RPMI7951 (cell line): ENCODE measurements at regions not wholly inside any gene's neighbourhood (a gene's known extent, or its start where the extent isn't known, plus 50 kb on each side); places are given as distances from the start of the nearest gene placed in this dataset.
"Not testable (repeated sequence)": the region's sequence is repeated elsewhere in the genome, so short reads cannot be mapped to it uniquely, and the experiment has no call there.

ENCODE experiments used
- DNase-seq: peaks from one replicate; pipeline ENCODE4 v3.0.0-alpha.2; 2012; ENCODE audit warnings: low read depth

GRCh38 chr18:51330148-51330547, 132.7 kb upstream of the MEX3C start:
- DNase-seq: no peak

- no peak for DNase-seq
These were observed 133.3 kb upstream of the MEX3C start for GRCh38 chr18:51330739-51331138.

GRCh38 chr18:51337406-51337805, 139.9 kb upstream of the MEX3C start:
- no peak for DNase-seq

- no peak for DNase-seq
These were observed 142.4 kb upstream of the MEX3C start for GRCh38 chr18:51339856-51340255.

- no peak for DNase-seq
These were observed 142.9 kb upstream of the MEX3C start for GRCh38 chr18:51340332-51340731.

GRCh38 chr18:51342815-51343214, 145.3 kb upstream of the MEX3C start:
- peak; percentile 17 for DNase-seq

- no peak for DNase-seq
These were observed 148.4 kb upstream of the MEX3C start for GRCh38 chr18:51345848-51346391.

- DNase-seq: no peak
These were observed 148.9 kb upstream of the MEX3C start for GRCh38 chr18:51346404-51346803.

GRCh38 chr18:51350081-51350480, 152.6 kb upstream of the MEX3C start:
- DNase-seq: no peak

GRCh38 chr18:51355841-51356240, 158.4 kb upstream of the MEX3C start:
- no peak for DNase-seq

- not testable (repeated sequence) for DNase-seq
These were observed 162.8 kb upstream of the MEX3C start for GRCh38 chr18:51360301-51360700.

GRCh38 chr18:51361130-51361860, 163.8 kb upstream of the MEX3C start:
- peak; percentile 4 for DNase-seq

GRCh38 chr18:51363384-51363783, 165.9 kb upstream of the MEX3C start:
- DNase-seq: no peak

- DNase-seq: no peak
These were observed 173.5 kb upstream of the MEX3C start for GRCh38 chr18:51370996-51371395.

- no peak for DNase-seq
These were observed 174.4 kb upstream of the MEX3C start for GRCh38 chr18:51371929-51372328.

- no peak for DNase-seq
These were observed 184.6 kb upstream of the MEX3C start for GRCh38 chr18:51382081-51382480.

GRCh38 chr18:51383116-51383515, 185.6 kb upstream of the MEX3C start:
- no peak for DNase-seq

- DNase-seq: no peak
These were observed 186.2 kb upstream of the MEX3C start for GRCh38 chr18:51383711-51384110.

GRCh38 chr18:51385270-51385669, 187.8 kb upstream of the MEX3C start:
- DNase-seq: no peak

GRCh38 chr18:51390702-51391101, 193.2 kb upstream of the MEX3C start:
- no peak for DNase-seq

- DNase-seq: no peak
These were observed 193.7 kb upstream of the MEX3C start for GRCh38 chr18:51391215-51391614.

- DNase-seq: no peak
These were observed 194.2 kb upstream of the MEX3C start for GRCh38 chr18:51391731-51392130.

GRCh38 chr18:51397347-51397962, 200.0 kb upstream of the MEX3C start:
- no peak for DNase-seq
